ENCODE measurements at regions not wholly inside any gene's neighbourhood (a gene's known extent, or its start where the extent isn't known, plus 50 kb on each side); places are given as distances from the start of the nearest gene placed in this dataset.

- TF ChIP-seq CTCF (IDR thresholded peaks at IDR 0.05; ENCODE audit: low read depth, low read length) (no peak), EZH2phosphoT487 (IDR thresholded peaks at IDR 0.05; ENCODE audit: low read depth) (no peak)
Measured at GRCh38 chr2:128595763-128596395, 277.2 kb upstream of the HS6ST1 start.
